NCI-H2107 treated with DMSO at 0.1 percent for 48 hours (cell line): ENCODE measurements at regions not wholly inside any gene's neighbourhood (a gene's known extent, or its start where the extent isn't known, plus 50 kb on each side); places are given as distances from the start of the nearest gene placed in this dataset.

Source experiments
- DNase-seq: peaks from one replicate; lab custom pipeline; 2025; ENCODE audit not compliant: unreplicated experiment; lab: John Stamatoyannopoulos, UW

GRCh38 chr10:91127341-91128082 is 93.0 kb upstream of the PCGF5 start:
- DNase-seq, result peak; percentile 32

- DNase-seq, result no peak
Measured at GRCh38 chr10:91135113-91135512, 85.3 kb upstream of the PCGF5 start.

- DNase-seq, result no peak
Measured at GRCh38 chr10:91137011-91137643, 83.3 kb upstream of the PCGF5 start.

GRCh38 chr10:91137822-91138221 is 82.6 kb upstream of the PCGF5 start:
- peak; percentile 14 for DNase-seq

GRCh38 chr10:91140995-91141549 is 79.4 kb upstream of the PCGF5 start:
- no peak for DNase-seq

- no peak for DNase-seq
Measured at GRCh38 chr10:91144961-91145360, 75.5 kb upstream of the PCGF5 start.

- no peak for DNase-seq
Measured at GRCh38 chr10:91146146-91146545, 74.3 kb upstream of the PCGF5 start.

GRCh38 chr10:91149550-91149949 is 70.9 kb upstream of the PCGF5 start:
- no peak for DNase-seq

- no peak for DNase-seq
Measured at GRCh38 chr10:91150631-91151030, 69.8 kb upstream of the PCGF5 start.

- no peak for DNase-seq
Measured at GRCh38 chr10:91153508-91153907, 67.0 kb upstream of the PCGF5 start.

- DNase-seq, result no peak
Measured at GRCh38 chr10:91154842-91155241, 65.6 kb upstream of the PCGF5 start.

- no peak for DNase-seq
Measured at GRCh38 chr10:91156196-91156595, 64.3 kb upstream of the PCGF5 start.

- no peak for DNase-seq
Measured at GRCh38 chr10:91159254-91159783, 61.1 kb upstream of the PCGF5 start.

- DNase-seq, result no peak
Measured at GRCh38 chr10:91162050-91162494, 58.4 kb upstream of the PCGF5 start.

- no peak for DNase-seq
Measured at GRCh38 chr10:91162495-91163268, 57.8 kb upstream of the PCGF5 start.

GRCh38 chr10:91163269-91163868 is 57.1 kb upstream of the PCGF5 start:
- DNase-seq, result peak; percentile 9

GRCh38 chr10:91163869-91164474 is 56.5 kb upstream of the PCGF5 start:
- DNase-seq, result no peak

- no peak for DNase-seq
Measured at GRCh38 chr10:91164520-91165065, 55.9 kb upstream of the PCGF5 start.

GRCh38 chr10:91167406-91167805 is 53.1 kb upstream of the PCGF5 start:
- no peak for DNase-seq

- no peak for DNase-seq
Measured at GRCh38 chr10:91170418-91170817, 50.0 kb upstream of the PCGF5 start.
